ENCODE measurements at regions not wholly inside any gene's neighbourhood (a gene's known extent, or its start where the extent isn't known, plus 50 kb on each side); places are given as distances from the start of the nearest gene placed in this dataset.
A peak's percentile ranks its signal among the peaks of the same experiment; 100 is the strongest.

DNA sequence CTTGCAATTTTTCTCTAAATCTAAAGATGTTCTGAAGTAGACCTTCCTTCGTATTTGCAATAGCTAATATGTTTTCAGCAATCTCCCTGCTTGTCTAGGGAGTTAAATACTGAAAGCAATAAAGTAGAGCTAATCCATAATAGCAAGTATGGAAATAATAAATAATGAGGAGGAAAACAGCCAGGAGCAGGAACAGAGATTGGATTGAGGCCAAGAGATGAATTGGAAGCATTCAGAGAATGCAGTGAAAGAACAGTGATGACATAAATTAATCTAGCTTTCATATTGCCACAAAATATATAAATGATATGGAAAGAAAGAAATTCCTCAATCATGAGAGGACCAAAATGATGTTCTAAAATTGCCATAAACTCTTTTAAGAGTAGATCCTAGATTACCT, 679.7 kb downstream of the METTL4 start:
- no peak for DNase-seq

- no peak for DNase-seq
Observed at GRCh38 chr18:1892191-1892590, 679.1 kb downstream of the METTL4 start.

DNA sequence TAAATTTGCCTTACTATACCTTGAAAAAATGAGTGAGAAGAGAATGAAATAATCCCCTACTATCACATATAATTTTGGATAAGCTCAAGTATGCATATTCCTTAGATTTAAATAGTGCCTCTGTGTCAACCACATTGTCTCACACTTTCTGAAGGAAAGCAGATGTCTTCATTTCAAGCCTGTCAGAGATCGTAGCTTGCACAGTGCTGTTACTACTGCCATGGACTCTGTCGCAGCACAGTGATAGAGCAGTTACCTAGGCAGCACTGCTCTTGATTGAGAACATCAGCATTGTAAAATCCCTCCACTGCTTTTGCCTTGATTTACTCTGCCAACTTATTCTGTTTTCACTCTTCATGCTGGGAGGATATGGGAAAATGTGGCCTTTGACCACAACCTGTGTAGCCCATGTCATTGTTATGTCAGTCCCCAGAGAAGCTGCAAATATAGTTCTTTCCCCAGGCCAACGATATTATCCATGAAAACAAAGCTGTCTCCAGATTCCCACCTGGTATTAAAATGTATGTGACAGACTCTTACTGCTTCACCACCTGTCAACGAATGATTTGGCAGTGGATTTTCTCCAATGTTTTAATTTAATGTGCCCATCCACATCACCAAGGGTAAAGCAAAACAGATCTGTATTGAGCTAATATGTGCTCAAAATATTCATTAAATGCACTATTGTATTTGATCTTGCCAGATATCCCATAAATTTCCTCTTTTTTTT, 675.7 kb downstream of the METTL4 start:
- DNase-seq = no peak

- DNase-seq = no peak
Observed at GRCh38 chr18:1906421-1906820, 664.9 kb downstream of the METTL4 start.

DNA sequence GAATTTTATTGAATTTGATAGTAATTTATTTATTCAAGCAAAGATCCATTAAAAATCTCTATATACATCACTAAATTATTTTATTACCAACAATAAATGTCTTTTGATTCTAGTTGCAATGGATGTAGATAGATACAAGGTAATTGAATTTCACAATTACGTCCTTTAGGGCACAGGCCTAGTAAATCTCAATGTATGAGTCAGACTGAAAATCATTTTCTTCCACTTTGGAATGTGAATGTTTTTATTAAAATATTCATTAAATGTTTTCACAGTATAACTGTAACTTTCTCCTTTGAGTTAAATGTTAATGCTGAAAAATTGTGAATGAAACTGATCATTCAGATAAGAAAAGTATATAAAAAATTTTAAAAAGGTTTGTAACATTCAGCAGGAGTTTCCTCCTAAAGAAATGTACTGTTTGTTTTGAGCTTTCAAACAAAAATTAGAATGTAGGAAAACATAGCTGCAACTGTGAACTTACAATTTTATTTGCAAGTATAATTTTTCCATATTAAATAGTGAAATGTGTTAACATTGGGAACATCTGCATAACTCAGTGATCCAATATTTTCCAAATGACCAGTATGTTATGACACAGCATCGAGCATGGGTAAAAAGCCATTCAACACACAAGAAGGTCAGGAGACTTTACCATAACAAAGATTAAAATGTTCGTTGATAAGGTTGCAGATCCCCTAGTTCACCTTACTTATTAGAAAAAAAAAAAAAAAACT, 663.7 kb downstream of the METTL4 start:
- DNase-seq = no peak

DNA sequence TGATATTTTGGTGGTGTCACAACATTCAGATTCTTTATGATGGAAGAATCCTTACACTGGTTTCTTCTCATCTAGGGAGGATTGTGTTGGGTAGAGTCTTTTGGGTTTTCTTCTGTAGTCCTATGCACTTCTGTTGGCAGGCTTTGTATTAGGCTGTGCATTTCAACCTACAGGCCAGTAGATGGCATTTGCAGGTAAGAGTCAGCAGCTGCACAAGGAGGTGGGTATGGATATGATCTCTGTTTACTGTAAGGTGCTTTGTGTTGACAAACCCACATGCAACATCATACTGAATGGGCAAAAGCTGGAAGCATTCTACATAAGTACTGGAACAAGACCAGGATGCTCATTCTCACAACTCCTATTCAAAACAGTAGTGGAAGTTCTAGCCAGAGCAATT, 656.8 kb downstream of the METTL4 start:
- peak; percentile 20 for DNase-seq

DNA sequence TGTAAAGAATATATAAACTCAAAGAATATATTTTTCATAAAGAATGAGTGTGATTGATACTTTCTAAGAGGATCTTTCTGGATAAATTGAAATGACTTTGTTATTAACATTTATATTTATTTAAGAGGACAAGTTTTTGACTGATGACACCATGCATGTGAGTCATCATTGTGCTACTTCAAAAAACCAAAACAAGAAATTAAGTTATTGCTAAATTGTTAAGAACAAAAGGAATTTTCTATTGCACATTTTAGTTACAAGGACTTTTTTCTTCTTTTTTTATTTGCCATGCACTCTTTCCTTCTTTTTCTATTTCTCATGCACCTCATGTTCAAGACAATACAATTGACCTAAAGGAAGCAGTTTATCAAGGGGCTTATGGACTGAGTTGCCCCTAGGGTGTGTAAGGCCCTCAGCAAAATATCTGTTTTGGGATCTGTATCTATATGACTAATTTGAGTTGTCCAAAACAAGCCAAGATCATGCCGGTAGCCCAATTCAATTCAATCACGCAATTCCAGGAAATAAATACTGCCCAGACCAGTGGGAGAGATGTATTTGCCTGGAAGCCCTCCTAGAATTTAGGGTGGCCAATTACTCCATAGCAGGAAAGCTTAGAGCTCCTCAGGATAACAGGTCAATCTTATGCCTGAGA, 654.3 kb downstream of the METTL4 start:
- DNase-seq = no peak

- no peak for DNase-seq
Observed at GRCh38 chr18:1917569-1917968, 653.7 kb downstream of the METTL4 start.

DNA sequence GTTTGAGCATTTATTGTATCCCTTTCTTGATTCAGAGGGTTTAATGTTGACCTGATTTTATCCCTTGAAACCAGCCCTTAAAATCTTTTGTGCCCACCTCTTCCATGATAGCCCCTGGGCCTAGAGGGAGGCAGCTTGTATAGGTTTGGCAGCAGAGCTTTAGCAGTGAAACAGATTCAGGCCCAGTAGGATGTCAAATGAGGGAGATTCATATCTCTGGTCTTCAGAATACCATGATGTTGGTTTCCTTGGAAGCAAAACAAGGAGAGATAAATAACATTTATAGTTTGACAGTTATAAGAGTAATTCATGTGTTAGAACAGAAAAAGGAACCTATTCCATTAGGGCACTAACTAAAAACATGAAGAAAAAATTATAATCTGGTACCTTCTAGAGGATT, 649.2 kb downstream of the METTL4 start:
- DNase-seq = no peak

DNA sequence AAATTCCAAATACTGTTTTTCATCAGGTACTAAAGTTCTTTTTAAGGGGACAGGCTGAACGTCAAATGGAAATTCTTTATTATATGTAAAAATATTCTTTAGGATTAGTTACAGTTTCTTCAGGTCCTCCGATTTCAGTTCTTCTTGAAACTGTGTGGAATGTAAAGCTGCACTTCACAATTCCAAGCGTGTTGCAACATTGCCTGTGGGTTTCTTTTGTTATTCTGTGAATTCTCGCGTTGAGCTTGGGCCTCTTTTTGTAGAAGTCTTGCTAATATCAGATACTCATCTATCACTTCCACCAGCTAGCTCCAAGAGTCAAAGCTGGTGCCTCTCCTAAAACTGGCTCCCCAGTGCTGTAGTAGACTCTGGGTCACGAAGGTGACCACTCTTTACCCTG, 642.6 kb downstream of the METTL4 start:
- DNase-seq = no peak

- DNase-seq = no peak
Observed at GRCh38 chr18:1929720-1930119, 641.6 kb downstream of the METTL4 start.

- no peak for DNase-seq
Observed at GRCh38 chr18:1930291-1931270, 640.7 kb downstream of the METTL4 start.

DNA sequence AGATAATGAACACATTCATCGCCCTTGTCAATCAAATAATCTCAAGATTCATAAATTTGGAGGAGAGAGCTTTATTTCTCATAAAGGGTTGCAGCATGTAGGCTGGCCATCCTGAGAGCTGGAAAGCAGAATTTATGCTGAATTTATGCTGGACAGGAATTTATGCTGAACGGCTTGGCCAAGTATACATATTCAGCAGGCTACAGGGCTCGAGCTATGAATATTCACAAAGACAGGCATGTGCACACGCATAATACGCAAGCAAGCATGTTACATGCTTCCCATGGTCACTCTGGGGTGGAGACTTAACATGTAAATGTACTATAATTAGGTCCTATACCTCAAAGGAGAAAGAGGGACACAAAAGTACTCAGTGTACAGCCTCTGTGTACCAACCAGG, 618.8 kb downstream of the METTL4 start:
- DNase-seq = no peak

DNA sequence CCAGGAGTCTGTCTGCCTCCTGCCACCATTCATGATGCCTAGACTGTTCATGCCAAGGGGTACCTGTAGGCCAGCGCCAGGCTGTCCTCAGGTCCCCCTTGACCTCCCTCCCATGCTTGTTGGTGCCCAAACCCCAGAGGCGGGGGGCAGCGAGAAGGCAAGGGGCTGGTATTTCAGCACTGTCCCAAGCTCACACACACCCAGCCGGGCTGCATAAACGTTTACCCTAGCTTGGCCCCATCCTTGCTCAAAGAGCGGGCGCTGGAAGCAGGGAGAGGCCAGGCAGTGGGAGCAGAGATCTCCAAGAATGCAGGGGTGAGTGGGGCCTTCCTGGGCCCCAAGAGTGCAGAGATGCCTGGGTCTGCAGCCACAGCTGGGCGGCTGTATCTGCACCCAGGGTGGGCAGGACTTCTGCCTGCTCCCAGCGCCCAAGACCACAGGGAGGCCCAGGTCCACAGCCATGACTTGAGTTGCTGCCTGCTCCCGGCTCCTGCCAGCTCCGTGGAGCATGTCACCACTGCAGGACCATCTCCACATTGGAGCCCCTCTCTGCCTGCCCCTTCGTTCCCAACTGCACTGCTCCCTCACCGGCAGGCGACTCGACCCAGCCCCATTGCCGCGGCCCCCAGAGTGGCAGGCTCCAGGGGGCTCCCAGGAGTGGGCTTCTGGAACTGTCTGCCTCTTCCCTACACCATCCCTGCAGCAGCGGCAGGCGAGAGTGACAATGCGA, 616.6 kb downstream of the METTL4 start:
- no peak for DNase-seq

GRCh38 chr18:1958798-1959197, 612.5 kb downstream of the METTL4 start:
- no peak for DNase-seq

DNA sequence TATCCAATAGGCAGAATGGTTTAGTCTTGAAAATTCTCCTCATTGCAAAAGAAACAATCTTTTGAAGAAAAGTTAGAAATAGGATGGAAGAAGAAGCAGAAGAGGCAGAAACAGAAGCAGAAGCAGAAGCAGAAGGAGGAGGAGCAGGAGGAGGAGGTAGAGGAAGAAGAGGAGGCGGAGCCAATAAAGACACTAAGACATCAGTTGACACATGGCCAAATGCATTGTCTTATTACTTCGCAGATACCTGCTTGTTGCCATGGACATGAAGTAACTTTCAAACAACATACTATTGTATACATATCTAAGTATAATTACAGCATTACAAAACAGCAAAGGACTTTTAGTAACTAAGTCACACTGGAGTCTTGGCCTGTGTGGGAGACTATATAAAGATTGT, 606.3 kb downstream of the METTL4 start:
- DNase-seq = no peak

GRCh38 chr18:1965541-1965940, 605.8 kb downstream of the METTL4 start:
- no peak for DNase-seq

GRCh38 chr18:1968801-1969498, 602.4 kb downstream of the METTL4 start:
- DNase-seq = no peak

DNA sequence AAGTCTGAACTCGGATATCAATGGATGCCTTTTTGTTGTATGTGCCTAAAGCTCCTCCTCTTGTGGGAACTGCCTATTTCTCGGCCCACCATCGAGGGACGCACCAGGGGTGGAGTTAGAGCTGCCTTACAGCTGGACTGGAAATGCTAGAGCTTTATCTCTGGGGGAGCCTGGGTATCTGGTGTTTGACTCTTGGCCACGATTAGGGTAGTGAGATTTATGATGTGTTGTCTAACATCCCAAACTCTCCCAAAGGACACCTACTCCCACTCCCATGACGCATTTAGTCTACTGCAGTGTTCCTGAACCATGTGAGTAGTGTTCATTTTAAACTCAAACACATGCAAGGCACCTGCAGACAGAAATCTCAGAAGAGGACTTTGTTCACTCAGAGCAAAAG, 594.8 kb downstream of the METTL4 start:
- DNase-seq = no peak

DNA sequence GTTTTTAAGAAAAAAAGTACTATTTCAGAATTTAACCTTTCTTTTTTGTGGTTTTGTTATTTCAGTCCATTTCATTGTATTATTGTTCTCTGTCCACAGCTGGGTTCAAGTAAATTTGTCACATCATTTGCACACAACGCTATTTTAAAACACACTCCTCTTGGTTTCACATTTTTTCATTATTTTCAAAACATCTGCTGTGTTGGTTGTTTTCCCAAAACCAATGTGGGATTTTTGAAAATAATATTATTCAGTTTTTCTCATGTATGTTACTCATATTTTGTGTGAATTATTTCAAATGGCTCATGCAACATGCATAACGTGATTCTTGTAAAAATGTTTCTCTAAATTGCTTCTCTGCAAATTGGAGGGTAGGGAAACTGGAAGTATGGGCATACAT, 589.2 kb downstream of the METTL4 start:
- no peak for DNase-seq

DNA sequence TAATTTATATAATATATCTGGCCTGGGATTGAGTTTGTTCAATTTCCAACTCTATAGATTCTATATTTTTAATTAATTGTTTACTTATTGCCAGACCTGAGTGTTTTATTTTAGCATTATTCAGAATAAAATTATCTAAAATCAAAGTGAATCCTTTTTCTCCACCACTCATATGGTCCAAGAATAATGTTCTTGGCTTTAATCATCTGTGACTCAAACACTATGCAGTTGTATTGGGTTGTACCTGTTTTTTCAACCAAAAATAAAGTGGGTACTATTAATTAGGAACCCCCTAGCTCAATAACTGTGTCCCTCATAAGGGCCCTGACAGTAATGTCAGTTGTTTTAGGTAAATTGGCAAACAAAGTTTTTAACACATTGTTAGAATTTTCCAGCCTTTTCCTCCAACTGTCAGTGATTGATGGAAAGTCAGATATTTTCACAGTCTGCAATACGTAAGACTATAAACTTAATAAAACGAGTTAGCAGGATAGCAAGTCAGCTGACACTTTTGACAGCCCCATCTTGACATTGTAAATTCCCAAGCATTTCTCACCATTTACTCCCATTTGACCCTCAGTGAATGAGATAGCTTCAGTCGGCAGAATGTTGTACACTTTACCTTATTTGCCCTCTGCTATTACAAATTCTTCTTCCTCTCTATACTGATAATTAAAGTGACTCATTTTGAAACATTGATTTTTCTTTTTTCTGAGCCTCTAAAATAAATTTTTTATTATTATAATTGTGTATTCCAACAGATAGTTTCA, 587.4 kb downstream of the METTL4 start:
- DNase-seq = no peak

Measured in RPMI8226 (cell line).